ENCODE measurements at regions not wholly inside any gene's neighbourhood (a gene's known extent, or its start where the extent isn't known, plus 50 kb on each side); places are given as distances from the start of the nearest gene placed in this dataset.

- DNase-seq: no peak
These were observed 295.5 kb downstream of the IRX1 start for GRCh38 chr5:3891113-3891512.

- no peak for DNase-seq
These were observed 297.9 kb downstream of the IRX1 start for GRCh38 chr5:3893527-3893926.

- no peak for DNase-seq
These were observed 298.3 kb downstream of the IRX1 start for GRCh38 chr5:3893975-3894374.

GRCh38 chr5:3896098-3896497 lies 300.5 kb downstream of the IRX1 start:
- no peak for DNase-seq

- DNase-seq: no peak
These were observed 303.5 kb downstream of the IRX1 start for GRCh38 chr5:3899093-3899492.

- no peak for DNase-seq
These were observed 309.0 kb downstream of the IRX1 start for GRCh38 chr5:3904584-3904983.

GRCh38 chr5:3905031-3905430 lies 309.4 kb downstream of the IRX1 start:
- no peak for DNase-seq

GRCh38 chr5:3905521-3905920 lies 309.9 kb downstream of the IRX1 start:
- DNase-seq: no peak

- no peak for DNase-seq
These were observed 315.5 kb downstream of the IRX1 start for GRCh38 chr5:3911111-3911510.

- DNase-seq: no peak
These were observed 316.1 kb downstream of the IRX1 start for GRCh38 chr5:3911773-3912172.

- no peak for DNase-seq
These were observed 317.2 kb downstream of the IRX1 start for GRCh38 chr5:3912790-3913189.

- no peak for DNase-seq
These were observed 317.6 kb downstream of the IRX1 start for GRCh38 chr5:3913279-3913678.

- DNase-seq: no peak
These were observed 329.4 kb downstream of the IRX1 start for GRCh38 chr5:3925022-3925421.

- no peak for DNase-seq
These were observed 330.3 kb downstream of the IRX1 start for GRCh38 chr5:3925935-3926334.

GRCh38 chr5:3929799-3930198 lies 334.2 kb downstream of the IRX1 start:
- no peak for DNase-seq

GRCh38 chr5:3931976-3932375 lies 336.3 kb downstream of the IRX1 start:
- DNase-seq: no peak

GRCh38 chr5:3933536-3933935 lies 337.9 kb downstream of the IRX1 start:
- no peak for DNase-seq

GRCh38 chr5:3933966-3934365 lies 338.3 kb downstream of the IRX1 start:
- DNase-seq: no peak

- DNase-seq: no peak
These were observed 348.2 kb downstream of the IRX1 start for GRCh38 chr5:3943859-3944258.

- no peak for DNase-seq
These were observed 349.3 kb downstream of the IRX1 start for GRCh38 chr5:3944930-3945329.

- no peak for DNase-seq
These were observed 353.2 kb downstream of the IRX1 start for GRCh38 chr5:3948838-3949237.

- DNase-seq: no peak
These were observed 358.6 kb downstream of the IRX1 start for GRCh38 chr5:3954199-3954598.

- no peak for DNase-seq
These were observed 359.0 kb downstream of the IRX1 start for GRCh38 chr5:3954633-3955032.

- DNase-seq: no peak
These were observed 362.0 kb downstream of the IRX1 start for GRCh38 chr5:3957658-3958057.

GRCh38 chr5:3958389-3958788 lies 362.8 kb downstream of the IRX1 start:
- DNase-seq: no peak

- no peak for DNase-seq
These were observed 366.5 kb downstream of the IRX1 start for GRCh38 chr5:3962113-3962512.

All from CD4-positive, alpha-beta T cell treated with Interleukin-6 for 4 hours (primary cell).